ENCODE measurements at regions not wholly inside any gene's neighbourhood (a gene's known extent, or its start where the extent isn't known, plus 50 kb on each side); places are given as distances from the start of the nearest gene placed in this dataset.
"Not testable (repeated sequence)": the region's sequence is repeated elsewhere in the genome, so short reads cannot be mapped to it uniquely, and the experiment has no call there.

- no peak for DNase-seq (ENCODE audit: low spot score)
Observed at GRCh38 chr2:163949693-163950092, 213.9 kb upstream of the FIGN start.

- DNase-seq (ENCODE audit: low spot score) = no peak
Observed at GRCh38 chr2:163944347-163944737, 208.5 kb upstream of the FIGN start.

- peak; percentile 94 for DNase-seq (ENCODE audit: low spot score)
Observed at GRCh38 chr2:163943403-163944346, 207.9 kb upstream of the FIGN start.

- no peak for DNase-seq (ENCODE audit: low spot score)
Observed at GRCh38 chr2:163934131-163934530, 198.3 kb upstream of the FIGN start.

GRCh38 chr2:163919717-163920116, 183.9 kb upstream of the FIGN start:
- no peak for DNase-seq (ENCODE audit: low spot score)

GRCh38 chr2:163914486-163914885, 178.7 kb upstream of the FIGN start:
- not testable (repeated sequence) for DNase-seq (ENCODE audit: low spot score)

GRCh38 chr2:163913532-163913944, 177.7 kb upstream of the FIGN start:
- DNase-seq (ENCODE audit: low spot score) = not testable (repeated sequence)

GRCh38 chr2:163909411-163910080, 173.7 kb upstream of the FIGN start:
- DNase-seq (ENCODE audit: low spot score) = no peak

- DNase-seq (ENCODE audit: low spot score) = no peak
Observed at GRCh38 chr2:163906410-163906809, 170.6 kb upstream of the FIGN start.

- DNase-seq (ENCODE audit: low spot score) = no peak
Observed at GRCh38 chr2:163897799-163898198, 162.0 kb upstream of the FIGN start.

- not testable (repeated sequence) for DNase-seq (ENCODE audit: low spot score)
Observed at GRCh38 chr2:163893444-163893843, 157.6 kb upstream of the FIGN start.

GRCh38 chr2:163888591-163888990, 152.8 kb upstream of the FIGN start:
- DNase-seq (ENCODE audit: low spot score) = no peak

GRCh38 chr2:163887182-163887581, 151.4 kb upstream of the FIGN start:
- DNase-seq (ENCODE audit: low spot score) = no peak

GRCh38 chr2:163884416-163884815, 148.6 kb upstream of the FIGN start:
- no peak for DNase-seq (ENCODE audit: low spot score)

- DNase-seq (ENCODE audit: low spot score) = no peak
Observed at GRCh38 chr2:163878718-163879117, 142.9 kb upstream of the FIGN start.

GRCh38 chr2:163877316-163877715, 141.5 kb upstream of the FIGN start:
- no peak for DNase-seq (ENCODE audit: low spot score)

- DNase-seq (ENCODE audit: low spot score) = no peak
Observed at GRCh38 chr2:163863073-163863472, 127.3 kb upstream of the FIGN start.

- DNase-seq (ENCODE audit: low spot score) = no peak
Observed at GRCh38 chr2:163859951-163860350, 124.1 kb upstream of the FIGN start.

- no peak for DNase-seq (ENCODE audit: low spot score)
Observed at GRCh38 chr2:163856941-163857340, 121.1 kb upstream of the FIGN start.

- no peak for DNase-seq (ENCODE audit: low spot score)
Observed at GRCh38 chr2:163852616-163853015, 116.8 kb upstream of the FIGN start.

GRCh38 chr2:163849756-163850435, 114.1 kb upstream of the FIGN start:
- no peak for DNase-seq (ENCODE audit: low spot score)

GRCh38 chr2:163838890-163839289, 103.1 kb upstream of the FIGN start:
- no peak for DNase-seq (ENCODE audit: low spot score)

GRCh38 chr2:163836167-163836566, 100.4 kb upstream of the FIGN start:
- no peak for DNase-seq (ENCODE audit: low spot score)

All from pons (tissue), 1 donor.